GM23338 (cell line): ENCODE measurements at regions not wholly inside any gene's neighbourhood (a gene's known extent, or its start where the extent isn't known, plus 50 kb on each side); places are given as distances from the start of the nearest gene placed in this dataset.

Experiments used
- ATAC-seq: fragments of 200-7000 bp; cut with Tn5 transposase; 3 replicates; pipeline ENCODE4 v1.9.1; 2020
- DNase-seq: peaks from one replicate; pipeline ENCODE4 v3.0.0-alpha.2; 2015; ENCODE audit warnings: low spot score
- H2AFZ ChIP-seq: fragments of 200-600 bp; sonication (generic); 2 replicates; pipeline ENCODE4 v1.8.0; 2016; ENCODE audit warnings: antibody characterized with exemption, mild to moderate bottlenecking, moderate library complexity
- H3F3A ChIP-seq: fragments of 200-600 bp; sonication (generic); replicated peaks from 2 replicates; pipeline ENCODE4 v1.8.0; 2017; ENCODE audit warnings: antibody characterized with exemption, mixed run types, low read depth
- H3K27ac ChIP-seq: fragments of 200-600 bp; sonication (generic); 2 replicates; pipeline ENCODE4 v1.6.1; 2016; ENCODE audit warnings: low read depth
- H3K27me3 ChIP-seq: fragments of 200-600 bp; sonication (generic); 2 replicates; pipeline ENCODE4 v1.8.0; 2016; ENCODE audit warnings: mild to moderate bottlenecking, mixed run types, moderate library complexity; ENCODE audit not compliant: insufficient read depth
- H3K36me3 ChIP-seq: fragments of 200-600 bp; sonication (generic); 2 replicates; pipeline ENCODE4 v1.8.0; 2016; ENCODE audit warnings: mild to moderate bottlenecking; ENCODE audit not compliant: insufficient read depth
- H3K4me1 ChIP-seq: fragments of 200-600 bp; sonication (generic); 2 replicates; pipeline ENCODE4 v1.8.0; 2016; ENCODE audit warnings: mild to moderate bottlenecking, moderate library complexity; ENCODE audit not compliant: insufficient read depth
- H3K4me2 ChIP-seq: fragments of 200-600 bp; sonication (generic); 2 replicates; pipeline ENCODE4 v1.7.1; 2017; ENCODE audit warnings: mixed run types
- H3K4me3 ChIP-seq: fragments of 200-600 bp; sonication (generic); 2 replicates; pipeline ENCODE4 v1.6.1; 2016; ENCODE audit warnings: mixed run types
- H3K79me2 ChIP-seq: fragments of 200-600 bp; sonication (generic); replicated peaks from 2 replicates; pipeline ENCODE4 v1.8.0; 2017; ENCODE audit warnings: mild to moderate bottlenecking; ENCODE audit not compliant: insufficient read depth
- H3K9me2 ChIP-seq: fragments of 200-600 bp; sonication (generic); 2 replicates; pipeline ENCODE4 v1.8.0; 2017; ENCODE audit not compliant: insufficient read depth
- H4K20me1 ChIP-seq: fragments of 200-600 bp; sonication (generic); replicated peaks from 2 replicates; pipeline ENCODE4 v1.8.0; 2017; ENCODE audit warnings: mild to moderate bottlenecking; ENCODE audit not compliant: insufficient read depth
- H3K27ac Mint-ChIP-seq: 2 replicates; pipeline ENCODE4 v1.8.0; 2020; ENCODE audit warnings: inconsistent platforms, mild to moderate bottlenecking, moderate library complexity, mixed read lengths
- H3K27me3 Mint-ChIP-seq: 3 replicates; pipeline ENCODE4 v1.8.0; 2022; ENCODE audit warnings: low read depth, mild to moderate bottlenecking, moderate library complexity, mixed read lengths, inconsistent platforms; ENCODE audit not compliant: insufficient read depth, poor library complexity
- H3K36me3 Mint-ChIP-seq: 3 replicates; pipeline ENCODE4 v1.8.0; 2021; ENCODE audit warnings: low read depth, mild to moderate bottlenecking, inconsistent platforms, moderate library complexity, mixed read lengths
- H3K4me1 Mint-ChIP-seq: 3 replicates; pipeline ENCODE4 v1.8.0; 2020; ENCODE audit warnings: mild to moderate bottlenecking, inconsistent platforms, mixed read lengths
- H3K4me3 Mint-ChIP-seq: 3 replicates; pipeline ENCODE4 v1.8.0; 2021; ENCODE audit warnings: moderate library complexity, mild to moderate bottlenecking, inconsistent platforms, mixed read lengths
- H3K9me3 Mint-ChIP-seq: 3 replicates; pipeline ENCODE4 v1.8.0; 2020; ENCODE audit warnings: moderate library complexity, mild to moderate bottlenecking, inconsistent platforms, mixed read lengths
- EZH2 ChIP-seq: fragments of 200-600 bp; sonication (generic); IDR thresholded peaks from one replicate; pipeline ENCODE4 v1.8.0; 2017; ENCODE audit warnings: antibody characterized with exemption, mild to moderate bottlenecking, low read depth; ENCODE audit not compliant: unreplicated experiment
- EZH2phosphoT487 ChIP-seq: fragments of 200-600 bp; sonication (generic); IDR thresholded peaks from one replicate; pipeline ENCODE4 v1.8.1; 2018; ENCODE audit warnings: antibody characterized with exemption; ENCODE audit not compliant: unreplicated experiment
- NANOG ChIP-seq: IDR thresholded peaks from 2 replicates; pipeline ENCODE4 v1.6.1; 2016; ENCODE audit warnings: antibody characterized with exemption, borderline replicate concordance
- POLR2AphosphoS5 ChIP-seq: IDR thresholded peaks from 2 replicates; pipeline ENCODE4 v1.6.1; 2016; ENCODE audit warnings: antibody characterized with exemption, low read depth
- STAT1 ChIP-seq: IDR thresholded peaks from one replicate; pipeline ENCODE4 v1.6.1; 2016; ENCODE audit warnings: antibody characterized with exemption; ENCODE audit not compliant: unreplicated experiment
- ZNF331 ChIP-seq: fragments of 250-450 bp; sonication (Bioruptor Pico); IDR thresholded peaks from 2 replicates; pipeline ENCODE4 v1.5.0; 2020; ENCODE audit warnings: low read depth, mild to moderate bottlenecking, moderate library complexity
- TF ChIP-seq, protein P1 (sequence below): IDR thresholded peaks from one replicate; pipeline ENCODE4 v1.6.1; 2018; ENCODE audit warnings: antibody characterized with exemption; ENCODE audit not compliant: unreplicated experiment
- TF ChIP-seq, protein P2 (sequence below): fragments of 250-450 bp; sonication (Bioruptor Pico); IDR thresholded peaks from 2 replicates; pipeline ENCODE4 v1.5.0; 2020; ENCODE audit warnings: mild to moderate bottlenecking, moderate library complexity
- TF ChIP-seq, protein P3 (sequence below), 2 experiments: fragments of 200-600 bp in 1 of 2; sonication (generic) in 1 of 2; conservative IDR thresholded peaks; 2 replicates each; pipeline versions ENCODE4 v1.5.1 to v1.6.1; 2016 to 2017; ENCODE audit warnings: antibody characterized with exemption in 2 of 2, low read depth in 2 of 2, mild to moderate bottlenecking in 2 of 2, moderate library complexity in 1 of 2

DNA sequence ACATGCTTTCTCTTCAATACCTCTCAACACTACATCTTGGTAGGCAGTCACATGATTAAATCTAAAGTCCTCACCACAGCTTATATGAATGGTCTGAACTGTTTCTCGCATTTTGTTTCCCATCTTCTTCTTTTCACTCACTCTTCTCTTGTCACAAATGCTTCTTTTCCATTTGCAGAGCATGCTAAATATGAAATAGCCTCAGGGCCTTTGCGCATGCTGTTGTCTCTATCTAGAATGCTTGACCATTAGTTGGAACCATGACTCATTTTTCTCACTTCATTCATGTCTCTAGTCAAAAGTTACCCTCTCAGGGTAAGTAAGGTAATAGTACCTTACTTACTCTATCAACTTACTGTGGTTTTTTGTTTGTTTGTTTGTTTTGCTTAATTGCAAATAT is 239.7 kb downstream of the PTPRC start:
- no peaks in the 10 kb centered on the region for H4K20me1 ChIP-seq
- DNase-seq (no peak), ATAC-seq (no peak)
- TF ChIP-seq EZH2 = no peak
- TF ChIP-seq, protein P1, sequence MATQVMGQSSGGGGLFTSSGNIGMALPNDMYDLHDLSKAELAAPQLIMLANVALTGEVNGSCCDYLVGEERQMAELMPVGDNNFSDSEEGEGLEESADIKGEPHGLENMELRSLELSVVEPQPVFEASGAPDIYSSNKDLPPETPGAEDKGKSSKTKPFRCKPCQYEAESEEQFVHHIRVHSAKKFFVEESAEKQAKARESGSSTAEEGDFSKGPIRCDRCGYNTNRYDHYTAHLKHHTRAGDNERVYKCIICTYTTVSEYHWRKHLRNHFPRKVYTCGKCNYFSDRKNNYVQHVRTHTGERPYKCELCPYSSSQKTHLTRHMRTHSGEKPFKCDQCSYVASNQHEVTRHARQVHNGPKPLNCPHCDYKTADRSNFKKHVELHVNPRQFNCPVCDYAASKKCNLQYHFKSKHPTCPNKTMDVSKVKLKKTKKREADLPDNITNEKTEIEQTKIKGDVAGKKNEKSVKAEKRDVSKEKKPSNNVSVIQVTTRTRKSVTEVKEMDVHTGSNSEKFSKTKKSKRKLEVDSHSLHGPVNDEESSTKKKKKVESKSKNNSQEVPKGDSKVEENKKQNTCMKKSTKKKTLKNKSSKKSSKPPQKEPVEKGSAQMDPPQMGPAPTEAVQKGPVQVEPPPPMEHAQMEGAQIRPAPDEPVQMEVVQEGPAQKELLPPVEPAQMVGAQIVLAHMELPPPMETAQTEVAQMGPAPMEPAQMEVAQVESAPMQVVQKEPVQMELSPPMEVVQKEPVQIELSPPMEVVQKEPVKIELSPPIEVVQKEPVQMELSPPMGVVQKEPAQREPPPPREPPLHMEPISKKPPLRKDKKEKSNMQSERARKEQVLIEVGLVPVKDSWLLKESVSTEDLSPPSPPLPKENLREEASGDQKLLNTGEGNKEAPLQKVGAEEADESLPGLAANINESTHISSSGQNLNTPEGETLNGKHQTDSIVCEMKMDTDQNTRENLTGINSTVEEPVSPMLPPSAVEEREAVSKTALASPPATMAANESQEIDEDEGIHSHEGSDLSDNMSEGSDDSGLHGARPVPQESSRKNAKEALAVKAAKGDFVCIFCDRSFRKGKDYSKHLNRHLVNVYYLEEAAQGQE = no peak
- no peak for TF ChIP-seq EZH2phosphoT487
- no peak for TF ChIP-seq NANOG
- TF ChIP-seq, protein P2, sequence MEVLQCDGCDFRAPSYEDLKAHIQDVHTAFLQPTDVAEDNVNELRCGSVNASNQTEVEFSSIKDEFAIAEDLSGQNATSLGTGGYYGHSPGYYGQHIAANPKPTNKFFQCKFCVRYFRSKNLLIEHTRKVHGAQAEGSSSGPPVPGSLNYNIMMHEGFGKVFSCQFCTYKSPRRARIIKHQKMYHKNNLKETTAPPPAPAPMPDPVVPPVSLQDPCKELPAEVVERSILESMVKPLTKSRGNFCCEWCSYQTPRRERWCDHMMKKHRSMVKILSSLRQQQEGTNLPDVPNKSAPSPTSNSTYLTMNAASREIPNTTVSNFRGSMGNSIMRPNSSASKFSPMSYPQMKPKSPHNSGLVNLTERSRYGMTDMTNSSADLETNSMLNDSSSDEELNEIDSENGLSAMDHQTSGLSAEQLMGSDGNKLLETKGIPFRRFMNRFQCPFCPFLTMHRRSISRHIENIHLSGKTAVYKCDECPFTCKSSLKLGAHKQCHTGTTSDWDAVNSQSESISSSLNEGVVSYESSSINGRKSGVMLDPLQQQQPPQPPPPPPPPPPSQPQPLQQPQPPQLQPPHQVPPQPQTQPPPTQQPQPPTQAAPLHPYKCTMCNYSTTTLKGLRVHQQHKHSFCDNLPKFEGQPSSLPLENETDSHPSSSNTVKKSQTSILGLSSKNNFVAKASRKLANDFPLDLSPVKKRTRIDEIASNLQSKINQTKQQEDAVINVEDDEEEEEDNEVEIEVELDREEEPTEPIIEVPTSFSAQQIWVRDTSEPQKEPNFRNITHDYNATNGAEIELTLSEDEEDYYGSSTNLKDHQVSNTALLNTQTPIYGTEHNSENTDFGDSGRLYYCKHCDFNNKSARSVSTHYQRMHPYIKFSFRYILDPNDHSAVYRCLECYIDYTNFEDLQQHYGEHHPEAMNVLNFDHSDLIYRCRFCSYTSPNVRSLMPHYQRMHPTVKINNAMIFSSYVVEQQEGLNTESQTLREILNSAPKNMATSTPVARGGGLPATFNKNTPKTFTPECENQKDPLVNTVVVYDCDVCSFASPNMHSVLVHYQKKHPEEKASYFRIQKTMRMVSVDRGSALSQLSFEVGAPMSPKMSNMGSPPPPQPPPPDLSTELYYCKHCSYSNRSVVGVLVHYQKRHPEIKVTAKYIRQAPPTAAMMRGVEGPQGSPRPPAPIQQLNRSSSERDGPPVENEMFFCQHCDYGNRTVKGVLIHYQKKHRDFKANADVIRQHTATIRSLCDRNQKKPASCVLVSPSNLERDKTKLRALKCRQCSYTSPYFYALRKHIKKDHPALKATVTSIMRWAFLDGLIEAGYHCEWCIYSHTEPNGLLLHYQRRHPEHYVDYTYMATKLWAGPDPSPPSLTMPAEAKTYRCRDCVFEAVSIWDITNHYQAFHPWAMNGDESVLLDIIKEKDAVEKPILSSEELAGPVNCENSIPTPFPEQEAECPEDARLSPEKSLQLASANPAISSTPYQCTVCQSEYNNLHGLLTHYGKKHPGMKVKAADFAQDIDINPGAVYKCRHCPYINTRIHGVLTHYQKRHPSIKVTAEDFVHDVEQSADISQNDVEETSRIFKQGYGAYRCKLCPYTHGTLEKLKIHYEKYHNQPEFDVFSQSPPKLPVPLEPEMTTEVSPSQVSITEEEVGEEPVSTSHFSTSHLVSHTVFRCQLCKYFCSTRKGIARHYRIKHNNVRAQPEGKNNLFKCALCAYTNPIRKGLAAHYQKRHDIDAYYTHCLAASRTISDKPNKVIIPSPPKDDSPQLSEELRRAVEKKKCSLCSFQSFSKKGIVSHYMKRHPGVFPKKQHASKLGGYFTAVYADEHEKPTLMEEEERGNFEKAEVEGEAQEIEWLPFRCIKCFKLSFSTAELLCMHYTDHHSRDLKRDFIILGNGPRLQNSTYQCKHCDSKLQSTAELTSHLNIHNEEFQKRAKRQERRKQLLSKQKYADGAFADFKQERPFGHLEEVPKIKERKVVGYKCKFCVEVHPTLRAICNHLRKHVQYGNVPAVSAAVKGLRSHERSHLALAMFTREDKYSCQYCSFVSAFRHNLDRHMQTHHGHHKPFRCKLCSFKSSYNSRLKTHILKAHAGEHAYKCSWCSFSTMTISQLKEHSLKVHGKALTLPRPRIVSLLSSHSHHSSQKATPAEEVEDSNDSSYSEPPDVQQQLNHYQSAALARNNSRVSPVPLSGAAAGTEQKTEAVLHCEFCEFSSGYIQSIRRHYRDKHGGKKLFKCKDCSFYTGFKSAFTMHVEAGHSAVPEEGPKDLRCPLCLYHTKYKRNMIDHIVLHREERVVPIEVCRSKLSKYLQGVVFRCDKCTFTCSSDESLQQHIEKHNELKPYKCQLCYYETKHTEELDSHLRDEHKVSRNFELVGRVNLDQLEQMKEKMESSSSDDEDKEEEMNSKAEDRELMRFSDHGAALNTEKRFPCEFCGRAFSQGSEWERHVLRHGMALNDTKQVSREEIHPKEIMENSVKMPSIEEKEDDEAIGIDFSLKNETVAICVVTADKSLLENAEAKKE (CRISPR knock-in tag) = no peak
- no peak for TF ChIP-seq POLR2AphosphoS5
- TF ChIP-seq ZNF331 = no peak
- no peak for TF ChIP-seq STAT1
- TF ChIP-seq, protein P3, sequence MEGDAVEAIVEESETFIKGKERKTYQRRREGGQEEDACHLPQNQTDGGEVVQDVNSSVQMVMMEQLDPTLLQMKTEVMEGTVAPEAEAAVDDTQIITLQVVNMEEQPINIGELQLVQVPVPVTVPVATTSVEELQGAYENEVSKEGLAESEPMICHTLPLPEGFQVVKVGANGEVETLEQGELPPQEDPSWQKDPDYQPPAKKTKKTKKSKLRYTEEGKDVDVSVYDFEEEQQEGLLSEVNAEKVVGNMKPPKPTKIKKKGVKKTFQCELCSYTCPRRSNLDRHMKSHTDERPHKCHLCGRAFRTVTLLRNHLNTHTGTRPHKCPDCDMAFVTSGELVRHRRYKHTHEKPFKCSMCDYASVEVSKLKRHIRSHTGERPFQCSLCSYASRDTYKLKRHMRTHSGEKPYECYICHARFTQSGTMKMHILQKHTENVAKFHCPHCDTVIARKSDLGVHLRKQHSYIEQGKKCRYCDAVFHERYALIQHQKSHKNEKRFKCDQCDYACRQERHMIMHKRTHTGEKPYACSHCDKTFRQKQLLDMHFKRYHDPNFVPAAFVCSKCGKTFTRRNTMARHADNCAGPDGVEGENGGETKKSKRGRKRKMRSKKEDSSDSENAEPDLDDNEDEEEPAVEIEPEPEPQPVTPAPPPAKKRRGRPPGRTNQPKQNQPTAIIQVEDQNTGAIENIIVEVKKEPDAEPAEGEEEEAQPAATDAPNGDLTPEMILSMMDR (conservative IDR thresholded peaks at IDR 0.05; ENCODE audit: low read depth in 2 of 2) = no peak
- Mint-ChIP-seq H3K36me3 (no peaks in the 10 kb centered on the region), H3K4me3 (no peak overlapping the region), H3K4me1 (no peaks in the 10 kb centered on the region), H3K27me3 (no peaks in the 10 kb centered on the region), H3K9me3 (no peaks in the 10 kb centered on the region), H3K27ac (no peak overlapping the region)
- H3K27me3 ChIP-seq = no peaks in the 10 kb centered on the region
- no peaks in the 10 kb centered on the region for H3K79me2 ChIP-seq
- no peak overlapping the region for H3K27ac ChIP-seq
- H3F3A ChIP-seq = no peaks in the 10 kb centered on the region
- H3K4me2 ChIP-seq = no peak overlapping the region
- 0 out of 2 replicates have a peak, but pooled peaks cover 8% of the 10 kb centered on the region for H3K4me1 ChIP-seq
- no peaks in the 10 kb centered on the region for H3K36me3 ChIP-seq
- H2AFZ ChIP-seq = no peak overlapping the region
- H3K4me3 ChIP-seq = no peak overlapping the region
- no peaks in the 10 kb centered on the region for H3K9me2 ChIP-seq
